HFFc6 (cell line): ENCODE measurements at regions not wholly inside any gene's neighbourhood (a gene's known extent, or its start where the extent isn't known, plus 50 kb on each side); places are given as distances from the start of the nearest gene placed in this dataset.

Experiments used
- DNase-seq: peaks from one replicate; pipeline ENCODE4 v3.0.0-alpha.2; 2018
- H3K27ac Mint-ChIP-seq: 2 replicates; pipeline ENCODE4 v1.8.0; 2020; ENCODE audit warnings: mild to moderate bottlenecking, mixed read lengths
- H3K27me3 Mint-ChIP-seq: 2 replicates; pipeline ENCODE4 v1.8.0; 2021; ENCODE audit warnings: mild to moderate bottlenecking, moderate library complexity, mixed read lengths; ENCODE audit not compliant: insufficient read depth
- H3K36me3 Mint-ChIP-seq: 2 replicates; pipeline ENCODE4 v1.8.0; 2021; ENCODE audit warnings: low read depth, mixed read lengths
- H3K4me1 Mint-ChIP-seq: 2 replicates; pipeline ENCODE4 v1.8.0; 2020; ENCODE audit warnings: low read depth, mixed read lengths
- H3K4me3 Mint-ChIP-seq: 2 replicates; pipeline ENCODE4 v1.8.0; 2020; ENCODE audit warnings: mild to moderate bottlenecking, moderate library complexity, mixed read lengths
- H3K9me3 Mint-ChIP-seq: 2 replicates; pipeline ENCODE4 v1.8.0; 2020; ENCODE audit warnings: mild to moderate bottlenecking, mixed read lengths
- CTCF ChIP-seq: fragments of 200-600 bp; sonication (generic); IDR thresholded peaks from 2 replicates; pipeline ENCODE4 v1.5.0; 2021; ENCODE audit warnings: antibody characterized with exemption, mild to moderate bottlenecking

DNA sequence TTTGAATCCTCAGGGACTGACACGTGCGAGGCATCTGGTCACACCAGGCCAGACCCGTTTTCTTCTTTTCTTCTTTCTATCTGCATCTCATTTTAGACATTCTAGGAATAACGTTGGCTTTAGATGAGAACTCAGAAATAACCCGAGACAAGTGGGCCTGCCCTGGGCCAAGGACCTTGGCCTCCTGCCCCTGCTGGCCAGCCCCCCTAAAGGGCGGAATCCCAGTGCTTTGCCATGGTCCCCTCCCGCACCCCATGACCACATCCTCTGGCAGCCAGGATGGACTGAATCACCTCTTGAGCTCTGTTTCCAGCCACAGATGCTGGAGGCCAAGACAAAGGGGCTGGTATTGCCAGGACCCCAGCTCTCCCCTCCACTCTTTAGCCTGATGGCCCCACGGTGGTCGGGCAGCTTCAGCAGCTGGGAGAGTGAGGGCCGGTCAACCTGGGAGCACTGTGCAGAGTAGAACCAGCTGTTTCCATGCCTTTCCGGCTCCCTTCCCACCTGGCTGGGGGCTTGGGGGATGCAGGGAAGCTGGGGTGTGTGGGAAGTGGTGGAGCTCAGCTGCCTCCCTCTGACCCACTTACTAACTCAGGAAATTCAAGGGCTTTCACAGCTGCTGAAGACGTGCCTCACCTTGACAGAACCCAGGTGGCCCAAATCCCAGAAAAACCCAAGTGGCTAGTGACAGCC, 190.9 kb downstream of the FAM43A start:
- 0 out of 2 replicates have a peak, but pooled peaks cover 5% of the 10 kb centered on the region for H3K36me3 Mint-ChIP-seq

GRCh38 chr3:194877291-194878119, 191.8 kb downstream of the FAM43A start:
- no peak for DNase-seq
- no peaks in the 10 kb centered on the region for H3K9me3 Mint-ChIP-seq
- peaks cover 31% of the 10 kb centered on the region for H3K27me3 Mint-ChIP-seq
- H3K27ac Mint-ChIP-seq, result no peak overlapping the region
- TF ChIP-seq CTCF, result no peak
- peaks cover 9% of the 10 kb centered on the region for H3K4me1 Mint-ChIP-seq
- 0 out of 2 replicates have a peak, but pooled peaks cover 5% of the 10 kb centered on the region for H3K36me3 Mint-ChIP-seq
- no peak overlapping the region for H3K4me3 Mint-ChIP-seq

More for the DNA sequence above, 190.9 kb downstream of the FAM43A start:
- Mint-ChIP-seq H3K27me3 (peaks cover 27% of the 10 kb centered on the region), H3K4me3 (no peak overlapping the region), H3K4me1 (peaks cover 19% of the 10 kb centered on the region), H3K9me3 (no peaks in the 10 kb centered on the region), H3K27ac (no peak overlapping the region)
- DNase-seq, result no peak
- TF ChIP-seq CTCF, result no peak

GRCh38 chr3:194879126-194879877, 193.6 kb downstream of the FAM43A start:
- TF ChIP-seq CTCF, result no peak
- Mint-ChIP-seq H3K9me3 (peaks cover 13% of the 10 kb centered on the region; the same call in 1 of the 2 replicates), H3K4me1 (no peaks in the 10 kb centered on the region; the same call in 1 of the 2 replicates), H3K27ac (no peak overlapping the region), H3K36me3 (0 out of 2 replicates have a peak, but pooled peaks cover 5% of the 10 kb centered on the region), H3K4me3 (no peak overlapping the region), H3K27me3 (peaks cover 31% of the 10 kb centered on the region)
- no peak for DNase-seq

DNA sequence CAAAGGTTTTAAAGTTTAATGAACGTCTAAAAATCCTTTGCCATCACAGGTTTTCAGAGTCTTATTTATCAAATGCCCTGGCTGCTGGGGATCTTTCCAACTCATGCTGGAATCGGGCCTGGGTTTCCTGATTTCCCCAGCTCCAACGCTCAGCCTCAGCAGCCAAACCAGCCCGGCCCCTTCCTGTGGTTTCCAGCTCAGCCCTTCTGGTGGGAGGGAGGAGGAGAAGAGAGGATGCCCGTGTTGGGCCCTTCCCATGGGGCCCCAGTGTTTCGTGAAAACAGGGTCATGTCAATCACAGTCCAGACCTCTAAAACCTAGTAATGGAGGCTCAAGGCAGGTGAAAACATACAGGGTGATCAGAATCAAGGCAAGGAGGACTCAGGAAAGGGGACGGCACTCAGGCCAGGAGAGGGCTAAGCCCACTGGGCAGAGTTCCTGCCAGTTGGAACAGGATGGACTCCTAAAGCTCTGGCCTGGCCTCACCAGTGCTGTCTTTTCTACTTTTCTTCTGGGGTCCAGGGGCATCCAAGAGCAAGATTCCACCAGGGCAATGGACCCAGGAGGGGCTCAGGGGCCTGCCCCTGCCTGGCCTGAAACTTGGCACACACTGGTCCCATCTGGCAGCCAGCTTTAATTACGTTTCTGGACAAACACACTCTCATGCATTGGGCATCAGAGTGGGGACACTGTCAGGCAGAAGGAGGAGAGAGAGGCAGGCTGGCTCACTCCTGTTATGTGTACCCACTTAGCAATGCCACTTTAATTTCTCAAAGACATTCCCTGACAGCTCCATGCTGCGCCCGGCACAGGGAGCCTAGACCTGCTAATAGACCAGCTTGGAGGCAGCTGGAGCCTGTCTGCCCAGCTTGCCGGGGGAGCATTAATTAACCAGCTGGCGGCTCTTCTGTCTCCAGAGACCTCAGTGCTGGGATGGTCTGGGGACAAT, 194.6 kb downstream of the FAM43A start:
- Mint-ChIP-seq H3K27me3 (peaks cover 33% of the 10 kb centered on the region), H3K27ac (no peak overlapping the region), H3K4me3 (no peak overlapping the region)

More for the DNA sequence above, 194.6 kb downstream of the FAM43A start:
- Mint-ChIP-seq H3K4me1 (no peaks in the 10 kb centered on the region; the same call in 1 of the 2 replicates), H3K9me3 (peaks cover 20% of the 10 kb centered on the region; the same call in 1 of the 2 replicates), H3K36me3 (0 out of 2 replicates have a peak, but pooled peaks cover 5% of the 10 kb centered on the region)
- DNase-seq, result no peak
- no peak for TF ChIP-seq CTCF
